DMS 273 treated with DMSO at 0.1 percent for 48 hours (cell line): ENCODE measurements at regions not wholly inside any gene's neighbourhood (a gene's known extent, or its start where the extent isn't known, plus 50 kb on each side); places are given as distances from the start of the nearest gene placed in this dataset.
A peak's percentile ranks its signal among the peaks of the same experiment; 100 is the strongest.
"Not testable (repeated sequence)": the region's sequence is repeated elsewhere in the genome, so short reads cannot be mapped to it uniquely, and the experiment has no call there.

Source experiments
- DNase-seq: peaks from one replicate; lab custom pipeline; 2025; lab: John Stamatoyannopoulos, UW

- DNase-seq, result no peak
These were observed 348.6 kb upstream of the KCNH7 start for GRCh38 chr2:163187119-163187518.

- DNase-seq, result no peak
These were observed 346.6 kb upstream of the KCNH7 start for GRCh38 chr2:163185160-163185559.

GRCh38 chr2:163182764-163183354 lies 344.3 kb upstream of the KCNH7 start:
- DNase-seq, result no peak

- DNase-seq, result no peak
These were observed 339.0 kb upstream of the KCNH7 start for GRCh38 chr2:163177592-163177991.

GRCh38 chr2:163175294-163175693 lies 336.7 kb upstream of the KCNH7 start:
- no peak for DNase-seq

GRCh38 chr2:163173591-163173990 lies 335.0 kb upstream of the KCNH7 start:
- DNase-seq, result no peak

GRCh38 chr2:163171786-163172530 lies 333.4 kb upstream of the KCNH7 start:
- DNase-seq, result no peak

- no peak for DNase-seq
These were observed 319.4 kb upstream of the KCNH7 start for GRCh38 chr2:163157891-163158496.

GRCh38 chr2:163157411-163157810 lies 318.8 kb upstream of the KCNH7 start:
- no peak for DNase-seq

GRCh38 chr2:163155925-163156324 lies 317.4 kb upstream of the KCNH7 start:
- no peak for DNase-seq

- peak; percentile 30 for DNase-seq
These were observed 316.8 kb upstream of the KCNH7 start for GRCh38 chr2:163155279-163155883.

- no peak for DNase-seq
These were observed 304.1 kb upstream of the KCNH7 start for GRCh38 chr2:163142618-163143017.

- DNase-seq, result no peak
These were observed 300.4 kb upstream of the KCNH7 start for GRCh38 chr2:163138947-163139346.

GRCh38 chr2:163135256-163135655 lies 296.7 kb upstream of the KCNH7 start:
- no peak for DNase-seq

GRCh38 chr2:163133602-163134001 lies 295.0 kb upstream of the KCNH7 start:
- DNase-seq, result no peak

GRCh38 chr2:163132850-163133249 lies 294.3 kb upstream of the KCNH7 start:
- DNase-seq, result peak; percentile 27

GRCh38 chr2:163132207-163132606 lies 293.6 kb upstream of the KCNH7 start:
- not testable (repeated sequence) for DNase-seq

- no peak for DNase-seq
These were observed 285.0 kb upstream of the KCNH7 start for GRCh38 chr2:163123526-163123925.

- DNase-seq, result no peak
These were observed 283.7 kb upstream of the KCNH7 start for GRCh38 chr2:163122257-163122656.

GRCh38 chr2:163121483-163121882 lies 282.9 kb upstream of the KCNH7 start:
- no peak for DNase-seq

GRCh38 chr2:163119966-163120365 lies 281.4 kb upstream of the KCNH7 start:
- DNase-seq, result no peak

GRCh38 chr2:163086940-163087339 lies 248.4 kb upstream of the KCNH7 start:
- DNase-seq, result no peak
